HepG2 (cell line): ENCODE measurements at regions not wholly inside any gene's neighbourhood (a gene's known extent, or its start where the extent isn't known, plus 50 kb on each side); places are given as distances from the start of the nearest gene placed in this dataset.

Source experiments
- ATAC-seq: fragments of 200-7000 bp; cut with Tn5 transposase; 3 replicates; pipeline ENCODE4 v1.9.1; 2020; ENCODE audit warnings: mild to moderate bottlenecking, moderate library complexity
- BruUV-seq: library from RNA; stranded (reverse); fragments of 400-500 nt; replicated peaks from 2 replicates; lab custom pipeline; 2021; lab: Mats Ljungman, UMichigan
- CTCF ChIA-PET: fragments of 300-600 bp; formaldehyde crosslinking; extraction: SDS; loops from one replicate; lab custom pipeline; 2021; ENCODE audit warnings: low total read pairs, inconsistent platforms, low intra/inter-chr PET ratio; lab: Yijun Ruan, JAX
- POLR2A ChIA-PET: fragments of 350-600 bp; sonication (Branson Sonifier 250); formaldehyde crosslinking; loops from one replicate; lab custom pipeline; 2020; ENCODE audit warnings: antibody characterized with exemption, inconsistent platforms; lab: Yijun Ruan, JAX
- DNase-seq: peaks from one replicate; pipeline ENCODE4 v3.0.0-alpha.2; 2015; ENCODE audit warnings: low spot score
- FAIRE-seq: peaks from 3 replicates; lab custom pipeline; 2011; peaks lifted over from hg19 to GRCh38; lab: Jason Lieb, UNC
- H2AFZ ChIP-seq: one replicate; pipeline ENCODE4 v1.6.1; 2011; ENCODE audit warnings: low read length, inconsistent platforms
- H3K27ac ChIP-seq: fragments of 300-600 bp; 3 replicates; pipeline ENCODE4 v1.8.0; 2011; ENCODE audit warnings: mixed run types, mild to moderate bottlenecking, mixed read lengths, low read length, inconsistent platforms; ENCODE audit not compliant: insufficient read depth; ENCODE audit errors: extremely low read length
- H3K27me3 ChIP-seq, 2 experiments: fragments of 200-600 bp in 1 of 2; 2 replicates in 1 of 2; 3 replicates in 1 of 2; pipeline versions ENCODE4 v1.6.0 to v1.8.0; 2011; ENCODE audit warnings: low read length in 2 of 2, mild to moderate bottlenecking in 2 of 2, moderate library complexity in 2 of 2, inconsistent platforms in 1 of 2; ENCODE audit not compliant: insufficient read depth in 2 of 2, control insufficient read depth in 1 of 2
- H3K36me3 ChIP-seq, 2 experiments: fragments of 200-600 bp in 1 of 2; replicated peaks in 1 of 2; 2 replicates in 1 of 2; 3 replicates in 1 of 2; pipeline versions ENCODE4 v1.5.1 to v1.8.0; 2011; ENCODE audit warnings: low read length in 2 of 2, inconsistent platforms in 1 of 2; ENCODE audit not compliant: insufficient read depth in 2 of 2, control insufficient read depth in 1 of 2
- H3K4me1 ChIP-seq: 2 replicates; pipeline ENCODE4 v1.5.1; 2012; ENCODE audit warnings: low read length, inconsistent platforms; ENCODE audit not compliant: insufficient read depth
- H3K4me2 ChIP-seq: 2 replicates; pipeline ENCODE4 v1.6.0; 2011; ENCODE audit warnings: low read depth, low read length, inconsistent platforms
- H3K4me3 ChIP-seq, 3 experiments: fragments of 200-600 bp in 1 of 3; sonication (generic), shearing (Covaris generic) in 1 of 3; replicated peaks in 1 of 3; 2 replicates each; pipeline ENCODE4 v1.5.1; 2011 to 2016; ENCODE audit warnings: low read length in 3 of 3, inconsistent platforms in 2 of 3, low read depth in 2 of 3, mild to moderate bottlenecking in 2 of 3, control low read depth in 1 of 3, mixed read lengths in 1 of 3; ENCODE audit not compliant: insufficient read depth in 1 of 3
- H3K79me2 ChIP-seq: one replicate; pipeline ENCODE4 v1.6.1; 2011; ENCODE audit warnings: low read length, inconsistent platforms; ENCODE audit not compliant: insufficient read depth
- H3K9ac ChIP-seq: 2 replicates; pipeline ENCODE4 v1.6.0; 2011; ENCODE audit warnings: mild to moderate bottlenecking, low read depth, low read length, inconsistent platforms; ENCODE audit not compliant: insufficient read depth
- H3K9me3 ChIP-seq: 2 replicates; pipeline ENCODE4 v1.5.1; 2012; ENCODE audit warnings: mild to moderate bottlenecking, low read length
- H4K20me1 ChIP-seq: 2 replicates; pipeline ENCODE4 v1.6.0; 2011; ENCODE audit warnings: inconsistent platforms, mild to moderate bottlenecking, low read length, moderate library complexity; ENCODE audit not compliant: insufficient read depth
- MIER3 ChIP-seq: IDR thresholded peaks from 2 replicates; pipeline ENCODE4 v1.6.1; 2016; ENCODE audit warnings: missing compliant biosample characterization, borderline replicate concordance
- PAF1 ChIP-seq: IDR thresholded peaks from 2 replicates; pipeline ENCODE4 v1.6.1; 2016; ENCODE audit warnings: missing genetic modification reagents, missing compliant biosample characterization
- PAWR ChIP-seq: sonication (generic); formaldehyde crosslinking; IDR thresholded peaks from 2 replicates; pipeline ENCODE4 v1.4.0; 2020; ENCODE audit warnings: missing genetic modification reagents, mild to moderate bottlenecking, borderline replicate concordance
- XRCC5 ChIP-seq: fragments of 200-400 bp; formaldehyde crosslinking; optimal IDR thresholded peaks from 2 replicates; pipeline ENCODE3; 2017; ENCODE audit warnings: mild to moderate bottlenecking, low read length
- ZBTB43 ChIP-seq: sonication (generic); formaldehyde crosslinking; conservative IDR thresholded peaks from 2 replicates; pipeline ENCODE4 v1.4.0; 2020; ENCODE audit warnings: missing genetic modification reagents
- ZNF280D ChIP-seq: sonication (generic); formaldehyde crosslinking; IDR thresholded peaks from 2 replicates; pipeline ENCODE4 v1.5.1; 2020; ENCODE audit warnings: mild to moderate bottlenecking, missing genetic modification reagents
- ZNF296 ChIP-seq: sonication (generic); formaldehyde crosslinking; conservative IDR thresholded peaks from 2 replicates; pipeline ENCODE4 v1.5.0; 2020; ENCODE audit warnings: mild to moderate bottlenecking, missing genetic modification reagents
- ZNF512B ChIP-seq: sonication (generic); formaldehyde crosslinking; IDR thresholded peaks from 2 replicates; pipeline ENCODE4 v1.5.1; 2020; ENCODE audit warnings: missing genetic modification reagents, mild to moderate bottlenecking, borderline replicate concordance
- ZNF549 ChIP-seq: sonication (generic); formaldehyde crosslinking; IDR thresholded peaks from 2 replicates; pipeline ENCODE4 v1.5.0; 2020; ENCODE audit warnings: missing genetic modification reagents
- ZNF788 ChIP-seq: sonication (generic); formaldehyde crosslinking; IDR thresholded peaks from 2 replicates; pipeline ENCODE4 v1.5.0; 2020; ENCODE audit warnings: mild to moderate bottlenecking, missing genetic modification reagents, borderline replicate concordance
- ZSCAN5A ChIP-seq: sonication (generic); formaldehyde crosslinking; IDR thresholded peaks from 2 replicates; pipeline ENCODE4 v1.8.0; 2022; ENCODE audit warnings: mild to moderate bottlenecking, missing genetic modification reagents, borderline replicate concordance
- WGBS: methylation state at CpG from one replicate; pipeline ENCODE4 v1.1.6; 2017; ENCODE audit warnings: low lambda C conversion rate; 5-methylcytosine and 5-hydroxymethylcytosine counted together
- in situ Hi-C: cut with HindIII; loops from 2 replicates; pipeline ENCODE4 v1.10.0; 2017; ENCODE audit warnings: low pct_unique_long_range_greater_than_20kb; ENCODE audit not compliant: extremely low pct_ligation_motif_present
- intact Hi-C: fragments of 100-400 bp; cut with micrococcal nuclease; formaldehyde crosslinking; loops from one replicate; pipeline ENCODE4 v1.10.0; 2022; ENCODE audit not compliant: unreplicated experiment

GRCh38 chr12:46490635-46491034, 118.1 kb upstream of the SLC38A2 start:
- no peaks in the 10 kb centered on the region for H4K20me1 ChIP-seq
- no TSS peak for BruUV-seq
- ATAC-seq: no peak
- POLR2A ChIA-PET: interaction anchor here (2.1 to 5.0 kb wide), 3 partner anchors 34 to 119 kb away, joined by 6 to 47 read pairs (median 31); partner anchors contain the start of gene SLC38A2
- in situ Hi-C loops: loop anchor here (5.0 kb wide), 1 partner anchor 118 kb away; the partner anchor contains the start of gene SLC38A2
- no peak for DNase-seq
- no peaks in the 10 kb centered on the region for H3K27me3 ChIP-seq
- CTCF ChIA-PET: no interaction called here
- intact Hi-C loops: loop anchor here (1.0 to 10.0 kb wide), 4 partner anchors 60 to 444 kb away; no protein-coding TSS in a partner anchor
- 67% methylated on average over 1 of the region's 1 CpG for WGBS
- H3K9me3 ChIP-seq: no peaks in the 10 kb centered on the region
- H3K27ac ChIP-seq: peak overlapping the region; percentile 96
- H3K79me2 ChIP-seq: peaks cover 8% of the 10 kb centered on the region
- H3K36me3 ChIP-seq: no peaks in the 10 kb centered on the region
- H3K4me2 ChIP-seq: no peak overlapping the region
- H3K4me1 ChIP-seq: peaks cover 95% of the 10 kb centered on the region
- no peak overlapping the region for H3K4me3 ChIP-seq
- H3K9ac ChIP-seq: no peak overlapping the region
- H2AFZ ChIP-seq: no peak overlapping the region
- FAIRE-seq: no peak
- TF ChIP-seq ZNF788 (CRISPR knock-in tag) (no peak), ZSCAN5A (CRISPR knock-in tag) (no peak), XRCC5 (no peak), ZNF280D (CRISPR knock-in tag) (no peak), ZNF296 (no peak), ZNF549 (no peak), PAWR (CRISPR knock-in tag) (no peak), PAF1 (CRISPR knock-in tag) (no peak), ZBTB43 (CRISPR knock-in tag) (no peak), MIER3 (CRISPR knock-in tag) (no peak), ZNF512B (CRISPR knock-in tag) (no peak)
